ENCODE measurements at regions not wholly inside any gene's neighbourhood (a gene's known extent, or its start where the extent isn't known, plus 50 kb on each side); places are given as distances from the start of the nearest gene placed in this dataset.
"Not testable (repeated sequence)": the region's sequence is repeated elsewhere in the genome, so short reads cannot be mapped to it uniquely, and the experiment has no call there.

DNA sequence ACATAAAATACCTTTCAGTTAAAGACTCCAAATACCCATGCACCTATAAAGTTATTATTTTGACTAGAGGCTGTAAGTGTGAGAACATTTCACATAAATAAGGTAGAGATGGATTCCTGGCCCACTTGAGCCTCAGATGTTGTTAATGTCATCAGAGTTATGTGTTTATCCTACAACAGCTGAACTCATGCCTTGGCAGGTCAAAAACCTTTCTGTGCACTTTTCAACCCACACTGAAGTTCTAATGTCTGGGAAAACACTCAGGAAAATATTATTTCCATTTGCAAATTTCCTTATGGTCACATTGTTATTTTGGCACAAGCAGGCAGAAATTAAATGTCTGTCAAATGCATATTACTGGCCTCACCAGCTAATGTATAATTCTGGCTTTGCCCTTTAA is 209.2 kb downstream of the LNPK start:
- intact Hi-C loops (cut with DNase I), result no loop called here
- DNase-seq (no peak), ATAC-seq (no peak)

GRCh38 chr2:175792199-175792598 is 209.9 kb downstream of the LNPK start:
- intact Hi-C loops (cut with DNase I), result no loop called here
- no peak for DNase-seq
- ATAC-seq, result no peak

DNA sequence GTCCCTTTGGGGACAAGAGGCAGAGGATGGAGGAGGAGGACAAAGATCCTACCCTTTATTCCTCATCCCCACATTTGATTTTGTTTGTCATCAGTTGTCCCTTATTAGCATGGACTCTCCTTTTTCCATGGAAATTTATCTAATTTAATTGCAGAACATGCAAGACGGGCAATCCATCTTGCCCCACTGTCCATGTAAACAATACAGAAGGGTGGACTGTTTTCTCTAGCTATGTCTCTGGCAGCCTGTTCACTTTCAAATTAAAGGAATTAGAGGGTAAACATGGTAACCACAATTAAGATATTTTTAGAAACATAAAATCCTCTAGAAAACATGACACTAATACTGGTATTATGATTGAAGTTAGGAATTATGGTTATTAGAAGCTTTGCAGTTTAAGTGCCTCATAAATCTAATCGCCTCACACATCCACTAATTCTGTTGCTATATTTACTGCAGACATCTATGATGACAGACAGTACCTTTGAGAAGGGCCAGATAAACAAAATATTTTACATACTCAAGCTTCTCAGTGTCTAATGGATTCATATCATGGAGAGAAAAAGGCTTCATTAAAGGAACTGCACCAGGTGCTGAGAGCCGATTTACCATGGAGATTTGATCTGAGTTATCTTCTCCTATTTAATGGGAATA is 215.5 kb downstream of the LNPK start:
- DNase-seq, result no peak
- ATAC-seq, result no peak
- intact Hi-C loops (cut with DNase I), result no loop called here

DNA sequence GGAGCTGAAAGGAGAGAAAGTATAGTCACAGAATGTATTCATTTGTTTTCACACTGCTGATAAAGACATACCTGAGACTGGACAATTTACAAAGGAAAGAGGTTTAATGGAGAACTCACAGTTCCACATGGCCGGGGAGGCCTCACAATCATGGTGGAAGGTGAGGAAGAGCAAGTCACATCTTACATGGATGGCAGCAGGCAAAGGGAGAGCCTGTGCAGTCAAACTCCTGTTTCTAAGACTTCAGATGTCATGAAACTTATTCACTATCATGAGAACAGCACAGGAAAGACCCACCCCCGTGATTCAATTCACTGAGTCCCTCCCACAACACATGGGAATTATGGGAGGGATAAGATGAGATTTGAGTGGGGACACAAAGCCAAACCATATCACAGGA is 224.7 kb downstream of the LNPK start:
- DNase-seq; ATAC-seq; intact Hi-C loops (cut with DNase I): not testable (repeated sequence)

DNA sequence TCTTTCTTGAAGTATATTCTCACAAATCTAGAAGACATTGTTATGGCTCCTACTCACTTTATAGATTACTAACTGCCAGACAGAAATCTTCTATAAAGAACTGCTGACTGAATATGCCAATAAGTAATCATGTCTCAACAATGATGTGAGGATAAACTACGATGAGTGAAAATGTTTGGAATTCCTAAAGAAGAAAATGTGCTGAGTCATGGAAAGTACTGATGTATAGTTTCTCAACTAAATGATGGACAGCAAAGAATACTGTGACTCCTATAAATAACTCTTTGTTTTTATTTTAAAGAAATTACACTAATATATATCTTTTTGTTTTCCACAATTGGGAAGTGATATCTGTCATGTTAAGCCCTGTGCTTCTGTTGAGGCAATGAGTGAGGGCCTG is 232.9 kb downstream of the LNPK start:
- DNase-seq (no peak), ATAC-seq (no peak)
- intact Hi-C loops (cut with DNase I), result no loop called here

DNA sequence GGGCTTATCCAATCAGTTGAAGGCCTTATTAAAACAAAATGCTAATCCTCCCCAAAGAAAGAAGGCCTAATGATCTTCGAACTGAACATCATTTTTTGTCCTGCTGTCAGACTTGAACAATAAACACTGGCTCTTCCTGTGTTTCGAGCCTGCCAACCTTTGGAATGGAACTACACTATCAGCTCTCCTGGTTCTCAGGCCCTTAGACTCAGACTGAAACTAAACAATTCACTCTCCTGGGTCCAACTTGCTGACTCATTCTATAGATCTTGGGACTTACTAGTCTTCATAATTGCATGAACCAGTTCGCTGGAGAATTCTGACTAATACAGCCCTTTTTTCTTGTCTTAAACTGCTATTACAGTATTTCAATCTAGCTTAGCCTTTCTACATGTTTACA is 235.2 kb downstream of the LNPK start:
- intact Hi-C loops (cut with DNase I), result no loop called here
- DNase-seq, result no peak
- no peak for ATAC-seq

GRCh38 chr2:175755656-175756386 is 246.2 kb downstream of the LNPK start:
- intact Hi-C loops (cut with DNase I), result no loop called here
- no peak for ATAC-seq

GRCh38 chr2:175755169-175755568 is 246.9 kb downstream of the LNPK start:
- no peak for ATAC-seq
- no peak for DNase-seq
- intact Hi-C loops (cut with DNase I), result no loop called here

More at GRCh38 chr2:175755656-175756386, 246.2 kb downstream of the LNPK start:
- no peak for DNase-seq

DNA sequence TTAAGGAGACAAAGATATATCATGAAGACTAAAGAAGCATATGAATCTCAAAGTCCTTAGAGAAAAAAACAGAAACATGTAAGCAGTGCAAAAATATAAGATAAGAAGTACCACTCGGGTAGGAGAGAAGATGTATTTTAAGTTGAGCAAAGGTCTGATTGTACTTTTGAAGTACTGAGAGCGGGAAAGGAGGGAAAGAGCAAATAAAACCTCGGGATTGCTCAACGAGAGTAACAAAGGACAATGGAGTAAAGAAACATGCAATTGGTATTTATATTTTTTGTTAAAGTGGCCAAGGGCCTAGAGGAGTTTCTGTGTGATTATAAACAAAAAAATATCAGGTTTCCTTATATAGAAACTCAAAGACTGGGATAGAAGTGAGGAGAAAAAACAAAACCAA is 251.9 kb downstream of the LNPK start:
- no peak for ATAC-seq
- DNase-seq, result no peak
- intact Hi-C loops (cut with DNase I), result no loop called here

DNA sequence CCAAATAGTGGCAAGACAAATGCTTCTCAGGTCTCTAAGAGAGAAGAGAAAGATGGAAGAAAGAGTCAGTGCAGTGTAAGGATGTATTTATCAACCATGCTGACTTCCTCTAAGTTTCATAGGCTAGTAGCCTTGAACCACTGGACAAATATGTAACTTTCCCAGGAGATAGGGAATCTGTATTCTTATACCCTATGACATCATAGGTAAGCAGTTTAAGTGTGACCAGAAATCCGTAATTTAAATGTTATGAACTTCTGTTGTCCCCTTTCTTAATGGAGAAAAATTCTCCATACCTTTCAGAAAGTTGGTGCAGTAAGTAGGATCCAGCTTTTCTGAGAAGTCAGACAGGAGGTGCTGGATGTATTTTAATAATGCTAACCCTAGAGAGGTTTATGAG is 256.2 kb downstream of the LNPK start:
- intact Hi-C loops (cut with DNase I), result no loop called here
- DNase-seq (no peak), ATAC-seq (no peak)

DNA sequence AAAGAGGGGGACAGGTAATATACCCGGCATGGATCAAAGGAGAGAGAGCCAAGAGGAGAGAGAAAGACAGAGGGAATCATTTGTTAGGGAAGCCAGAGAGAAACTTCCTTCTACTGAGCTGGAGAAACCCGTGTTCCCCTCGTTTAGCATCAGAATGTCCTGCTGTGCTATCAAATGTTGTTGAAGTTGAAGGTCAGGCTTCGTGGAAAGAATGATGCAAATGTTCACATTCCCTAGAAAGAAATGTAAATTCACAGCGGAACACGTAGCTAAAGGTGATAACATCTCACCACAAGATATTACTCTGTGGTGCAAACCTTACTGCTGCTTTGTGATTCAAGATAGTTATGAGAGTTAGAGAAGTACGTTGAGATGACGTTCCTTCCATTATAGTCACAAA is 258.1 kb downstream of the LNPK start:
- ATAC-seq (no peak), DNase-seq (no peak)
- intact Hi-C loops (cut with DNase I), result no loop called here

DNA sequence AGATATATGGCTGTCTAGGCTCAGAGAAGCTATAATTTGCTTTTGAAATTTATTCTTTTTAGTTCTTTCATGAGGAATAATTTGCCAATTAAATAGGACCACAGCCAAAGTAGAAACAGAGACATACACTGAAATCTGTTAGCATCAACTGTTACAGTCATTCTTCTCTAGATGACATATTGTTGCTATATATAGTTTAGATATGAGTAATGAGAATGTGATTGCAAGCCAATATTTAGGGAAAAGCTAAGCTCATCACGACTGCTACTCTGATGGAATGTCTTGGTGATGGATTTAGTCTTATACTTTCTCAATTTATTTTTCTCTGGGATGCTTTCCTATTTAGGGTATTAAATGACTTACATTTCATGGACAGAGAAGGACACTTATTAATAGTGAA is 259.1 kb downstream of the LNPK start:
- ATAC-seq (no peak), DNase-seq (no peak)
- intact Hi-C loops (cut with DNase I), result no loop called here

DNA sequence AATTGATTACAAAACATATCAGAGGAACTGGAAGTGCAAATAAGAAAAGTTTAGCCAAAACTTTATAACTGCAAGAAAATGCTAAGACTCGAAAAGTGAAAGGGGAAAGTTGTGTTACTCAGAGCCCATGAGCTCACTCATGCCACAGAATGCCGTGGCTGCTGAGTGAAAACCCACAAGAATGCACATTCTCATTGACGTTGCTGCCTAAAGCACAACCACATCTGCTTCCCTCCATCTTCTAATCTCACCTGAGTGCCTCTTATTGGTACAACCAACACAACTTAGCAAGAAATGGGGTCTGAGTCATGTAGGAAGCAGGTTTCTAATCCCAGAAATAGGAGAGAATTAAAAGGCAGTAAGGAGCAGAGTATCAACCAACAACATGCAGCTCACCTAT is 259.7 kb downstream of the LNPK start:
- ATAC-seq, result no peak
- no peak for DNase-seq
- intact Hi-C loops (cut with DNase I), result no loop called here

GRCh38 chr2:175741164-175741563 is 260.9 kb downstream of the LNPK start:
- DNase-seq, result no peak
- ATAC-seq, result no peak
- intact Hi-C loops (cut with DNase I), result no loop called here

GRCh38 chr2:175737722-175738361 is 264.2 kb downstream of the LNPK start:
- DNase-seq (no peak), ATAC-seq (no peak)
- intact Hi-C loops (cut with DNase I), result loop anchor here in 1 of 2 donors (5.0 kb wide), 1 partner anchor 44 kb away; no protein-coding TSS in a partner anchor

DNA sequence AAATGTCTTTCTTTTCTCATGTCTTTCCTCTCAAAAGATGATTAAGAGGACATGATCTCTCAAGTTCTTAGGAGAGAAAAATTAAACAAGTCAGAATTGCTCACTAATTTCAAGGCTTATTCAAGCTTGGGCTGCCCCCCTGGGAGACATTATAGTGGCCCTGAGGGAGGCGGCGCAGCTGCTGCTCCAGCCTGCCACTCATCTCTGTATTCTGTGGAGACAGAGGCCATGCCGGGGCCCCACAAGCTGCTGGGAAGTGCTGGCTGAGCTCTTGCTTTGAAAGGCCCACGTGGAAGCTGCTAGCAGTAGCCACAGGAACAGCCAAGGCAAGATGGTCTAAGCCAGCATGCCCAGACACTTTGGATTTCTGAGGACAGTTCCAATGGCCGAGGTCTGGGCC is 267.4 kb downstream of the LNPK start:
- intact Hi-C loops (cut with DNase I), result loop anchor here in 1 of 2 donors (5.0 kb wide), 1 partner anchor 48 kb away; no protein-coding TSS in a partner anchor
- ATAC-seq (no peak), DNase-seq (no peak)

GRCh38 chr2:175732531-175732930 is 269.5 kb downstream of the LNPK start:
- intact Hi-C loops (cut with DNase I), result no loop called here
- ATAC-seq, result no peak
- DNase-seq, result no peak

GRCh38 chr2:175730050-175730449 is 272.0 kb downstream of the LNPK start:
- intact Hi-C loops (cut with DNase I), result no loop called here
- no peak for DNase-seq
- no peak for ATAC-seq

GRCh38 chr2:175729049-175729706 is 272.9 kb downstream of the LNPK start:
- intact Hi-C loops (cut with DNase I), result no loop called here
- no peak for ATAC-seq
- no peak for DNase-seq

DNA sequence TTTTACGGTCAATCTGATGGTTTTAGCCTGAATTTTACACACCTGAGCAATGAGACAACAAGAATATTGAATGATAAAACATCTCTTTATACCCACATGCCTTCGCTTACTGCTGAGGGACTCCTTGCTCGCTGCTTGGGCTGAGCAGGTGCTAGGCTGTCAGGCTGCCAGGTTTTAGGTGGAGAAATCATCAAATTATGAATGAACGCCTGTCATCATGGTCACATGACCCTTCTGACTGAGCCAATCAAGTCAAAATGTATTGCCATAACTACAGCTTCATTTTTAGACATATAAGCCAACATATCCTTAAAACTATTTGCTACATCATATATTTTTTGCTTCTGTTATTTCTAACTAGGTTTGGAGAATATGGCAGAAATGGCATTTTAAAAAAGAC is 274.0 kb downstream of the LNPK start:
- no peak for ATAC-seq
- intact Hi-C loops (cut with DNase I), result no loop called here
- DNase-seq, result no peak

Measured in left cardiac atrium (tissue), 4 donors.